ENCODE measurements at regions not wholly inside any gene's neighbourhood (a gene's known extent, or its start where the extent isn't known, plus 50 kb on each side); places are given as distances from the start of the nearest gene placed in this dataset.

- DNase-seq (ENCODE audit: low read depth, low spot score): no peak
Observed at GRCh38 chr10:42972946-42973345, 103.9 kb upstream of the RET start.

- DNase-seq (ENCODE audit: low read depth, low spot score): no peak
Observed at GRCh38 chr10:42973411-42973810, 103.5 kb upstream of the RET start.

GRCh38 chr10:42973870-42974692 lies 102.8 kb upstream of the RET start:
- DNase-seq (ENCODE audit: low read depth, low spot score): no peak

- no peak for DNase-seq (ENCODE audit: low read depth, low spot score)
Observed at GRCh38 chr10:42974693-42975002, 102.2 kb upstream of the RET start.

- no peak for DNase-seq (ENCODE audit: low read depth, low spot score)
Observed at GRCh38 chr10:42975005-42975493, 101.8 kb upstream of the RET start.

- DNase-seq (ENCODE audit: low read depth, low spot score): no peak
Observed at GRCh38 chr10:42975558-42976340, 101.1 kb upstream of the RET start.

- no peak for DNase-seq (ENCODE audit: low read depth, low spot score)
Observed at GRCh38 chr10:42976351-42977031, 100.4 kb upstream of the RET start.

GRCh38 chr10:42977032-42977416 lies 99.8 kb upstream of the RET start:
- DNase-seq (ENCODE audit: low read depth, low spot score): no peak

GRCh38 chr10:42979181-42979580 lies 97.7 kb upstream of the RET start:
- DNase-seq (ENCODE audit: low read depth, low spot score): no peak

- DNase-seq (ENCODE audit: low read depth, low spot score): no peak
Observed at GRCh38 chr10:42979721-42980467, 97.0 kb upstream of the RET start.

GRCh38 chr10:42980553-42981357 lies 96.1 kb upstream of the RET start:
- DNase-seq (ENCODE audit: low read depth, low spot score): no peak

- no peak for DNase-seq (ENCODE audit: low read depth, low spot score)
Observed at GRCh38 chr10:42981358-42982236, 95.3 kb upstream of the RET start.

GRCh38 chr10:42982891-42983506 lies 93.9 kb upstream of the RET start:
- no peak for DNase-seq (ENCODE audit: low read depth, low spot score)

- DNase-seq (ENCODE audit: low read depth, low spot score): no peak
Observed at GRCh38 chr10:42983591-42983990, 93.3 kb upstream of the RET start.

GRCh38 chr10:42984035-42984610 lies 92.7 kb upstream of the RET start:
- no peak for DNase-seq (ENCODE audit: low read depth, low spot score)

GRCh38 chr10:42984761-42985325 lies 92.0 kb upstream of the RET start:
- no peak for DNase-seq (ENCODE audit: low read depth, low spot score)

GRCh38 chr10:42985436-42986316 lies 91.2 kb upstream of the RET start:
- DNase-seq (ENCODE audit: low read depth, low spot score): no peak

- DNase-seq (ENCODE audit: low read depth, low spot score): no peak
Observed at GRCh38 chr10:42986633-42987032, 90.2 kb upstream of the RET start.

All from activated naive CD8-positive, alpha-beta T cell treated with anti-CD3 and anti-CD28 coated beads, Interleukin-2, amount 50 U/mL, for 16 hours (primary cell).